GM12878 (cell line): ENCODE measurements at regions not wholly inside any gene's neighbourhood (a gene's known extent, or its start where the extent isn't known, plus 50 kb on each side); places are given as distances from the start of the nearest gene placed in this dataset.
"Not testable (repeated sequence)": the region's sequence is repeated elsewhere in the genome, so short reads cannot be mapped to it uniquely, and the experiment has no call there.

Experiments
- ATAC-seq: fragments of 200-7000 bp; cut with Tn5 transposase; 3 replicates; pipeline ENCODE4 v1.9.1; 2020; ENCODE audit warnings: mild to moderate bottlenecking, moderate library complexity
- BruUV-seq: library from RNA; stranded (reverse); fragments of 400-500 nt; replicated peaks from 2 replicates; lab custom pipeline; 2021; lab: Mats Ljungman, UMichigan
- CTCF ChIA-PET: fragments of 300-600 bp; sonication (Branson Sonifier 250); formaldehyde crosslinking; extraction: SDS; loops from one replicate; lab custom pipeline; 2021; ENCODE audit warnings: inconsistent platforms; lab: Yijun Ruan, JAX
- POLR2A ChIA-PET: fragments of 350-600 bp; formaldehyde crosslinking; extraction: SDS; loops from one replicate; lab custom pipeline; 2021; ENCODE audit warnings: inconsistent platforms; lab: Charles Lee
- RAD21 ChIA-PET: fragments of 300-600 bp; sonication (Branson Sonifier 250); formaldehyde crosslinking; loops from one replicate; lab custom pipeline; 2023; ENCODE audit warnings: antibody characterized with exemption; ENCODE audit not compliant: unreplicated experiment; lab: Charles Lee
- SMC1A ChIA-PET: fragments of 300-600 bp; sonication (Branson Sonifier 250); formaldehyde crosslinking; loops from one replicate; lab custom pipeline; 2023; ENCODE audit not compliant: unreplicated experiment, uncharacterized antibody; lab: Charles Lee
- DNase-seq: peaks from one replicate; pipeline ENCODE4 v3.0.0-alpha.2; 2011; ENCODE audit warnings: low read depth, low spot score
- FAIRE-seq: peaks from 3 replicates; lab custom pipeline; 2011; peaks lifted over from hg19 to GRCh38; lab: Jason Lieb, UNC
- H2AFZ ChIP-seq: 2 replicates; pipeline ENCODE4 v1.6.0; 2011; ENCODE audit warnings: low read depth, low read length, control low read depth; ENCODE audit not compliant: control insufficient read depth
- H3K27ac ChIP-seq: 2 replicates; pipeline ENCODE4 v1.5.1; 2011; ENCODE audit warnings: control low read depth; ENCODE audit not compliant: control insufficient read depth, insufficient read depth
- H3K27me3 ChIP-seq, 2 experiments: replicated peaks in 1 of 2; 2 replicates each; pipeline versions ENCODE4 v1.6.0 to v1.6.1; 2011; ENCODE audit warnings: low read length in 1 of 2; ENCODE audit not compliant: control insufficient read depth in 2 of 2, insufficient read depth in 2 of 2
- H3K36me3 ChIP-seq, 2 experiments: 2 replicates each; pipeline ENCODE4 v1.5.1; 2011; ENCODE audit warnings: low read length in 1 of 2; ENCODE audit not compliant: control insufficient read depth in 2 of 2, insufficient read depth in 2 of 2
- H3K4me1 ChIP-seq: 2 replicates; pipeline ENCODE4 v1.6.1; 2011; ENCODE audit warnings: mild to moderate bottlenecking, low read length, moderate library complexity, mixed read lengths; ENCODE audit not compliant: control insufficient read depth, insufficient read depth
- H3K4me2 ChIP-seq: 2 replicates; pipeline ENCODE4 v1.6.0; 2011; ENCODE audit warnings: control low read depth; ENCODE audit not compliant: control insufficient read depth, insufficient read depth
- H3K4me3 ChIP-seq: fragments of 200-600 bp; sonication (generic); 2 replicates; pipeline ENCODE4 v1.5.1; 2016
- H3K79me2 ChIP-seq: 2 replicates; pipeline ENCODE4 v1.6.0; 2011; ENCODE audit warnings: low read length; ENCODE audit not compliant: control insufficient read depth, insufficient read depth
- H3K9ac ChIP-seq: 2 replicates; pipeline ENCODE4 v1.8.0; 2011; ENCODE audit warnings: low read length, control low read depth, mixed read lengths; ENCODE audit not compliant: control insufficient read depth, insufficient read depth
- H3K9me3 ChIP-seq: replicated peaks from 3 replicates; pipeline ENCODE4 v1.5.1; 2011; ENCODE audit warnings: mild to moderate bottlenecking, low read length; ENCODE audit not compliant: control insufficient read depth, insufficient read depth
- H4K20me1 ChIP-seq: 2 replicates; pipeline ENCODE4 v1.6.0; 2011; ENCODE audit not compliant: control insufficient read depth, insufficient read depth
- DPF2 ChIP-seq: fragments of 450-650 bp; IDR thresholded peaks from 2 replicates; pipeline ENCODE4 v1.6.1; 2017; ENCODE audit warnings: mild to moderate bottlenecking
- KAT2A ChIP-seq: conservative IDR thresholded peaks from 2 replicates; pipeline ENCODE4 v1.6.1; 2011; ENCODE audit warnings: low read depth, low read length; ENCODE audit not compliant: control insufficient read depth
- NBN ChIP-seq: fragments of 450-650 bp; IDR thresholded peaks from 2 replicates; pipeline ENCODE4 v1.6.1; 2016
- NFXL1 ChIP-seq: fragments of 450-650 bp; IDR thresholded peaks from 2 replicates; pipeline ENCODE4 v1.6.1; 2017; ENCODE audit warnings: antibody characterized with exemption, mild to moderate bottlenecking, borderline replicate concordance
- PML ChIP-seq: IDR thresholded peaks from 2 replicates; pipeline ENCODE4 v1.6.1; 2012; ENCODE audit warnings: low read length, inconsistent platforms
- STAT1 ChIP-seq: fragments of 450-650 bp; conservative IDR thresholded peaks from 2 replicates; pipeline ENCODE4 v1.6.1; 2014; ENCODE audit warnings: antibody characterized with exemption, mild to moderate bottlenecking
- SUPT20H ChIP-seq: IDR thresholded peaks from 2 replicates; pipeline ENCODE4 v1.6.1; 2011; ENCODE audit warnings: low read depth, mild to moderate bottlenecking, low read length, moderate library complexity, borderline replicate concordance; ENCODE audit not compliant: control insufficient read depth
- TCF3 ChIP-seq: IDR thresholded peaks from 2 replicates; pipeline ENCODE4 v1.6.1; 2012; ENCODE audit warnings: low read depth, mild to moderate bottlenecking, low read length, borderline replicate concordance; ENCODE audit not compliant: insufficient read depth
- WGBS: methylation state at CpG from one replicate; pipeline ENCODE4 v1.1.6; 2016; ENCODE audit warnings: low lambda C conversion rate; ENCODE audit not compliant: insufficient replicate concordance, insufficient coverage; ENCODE audit errors: missing lambda C conversion rate; 5-methylcytosine and 5-hydroxymethylcytosine counted together
- in situ Hi-C: fragments of 300-500 bp; cut with MboI; formaldehyde crosslinking; loops from 9 replicates; pipeline ENCODE4 v1.14.3; 2018; ENCODE audit warnings: mixed read lengths
- intact Hi-C: fragments of 100-400 bp; cut with micrococcal nuclease; formaldehyde crosslinking; loops from one replicate; pipeline ENCODE4 v1.14.2; 2022; ENCODE audit not compliant: unreplicated experiment
- TF ChIP-seq, protein P1 (sequence below): fragments of 450-650 bp; IDR thresholded peaks from 2 replicates; pipeline ENCODE4 v1.6.1; 2017; ENCODE audit warnings: mild to moderate bottlenecking, low read depth, inconsistent platforms; ENCODE audit not compliant: poor library complexity, severe bottlenecking
- TF ChIP-seq, protein P2 (sequence below): IDR thresholded peaks from 2 replicates; pipeline ENCODE4 v1.6.1; 2011; ENCODE audit warnings: borderline replicate concordance, low read depth, mild to moderate bottlenecking, moderate library complexity, low read length; ENCODE audit not compliant: insufficient read depth, poor library complexity, severe bottlenecking

DNA sequence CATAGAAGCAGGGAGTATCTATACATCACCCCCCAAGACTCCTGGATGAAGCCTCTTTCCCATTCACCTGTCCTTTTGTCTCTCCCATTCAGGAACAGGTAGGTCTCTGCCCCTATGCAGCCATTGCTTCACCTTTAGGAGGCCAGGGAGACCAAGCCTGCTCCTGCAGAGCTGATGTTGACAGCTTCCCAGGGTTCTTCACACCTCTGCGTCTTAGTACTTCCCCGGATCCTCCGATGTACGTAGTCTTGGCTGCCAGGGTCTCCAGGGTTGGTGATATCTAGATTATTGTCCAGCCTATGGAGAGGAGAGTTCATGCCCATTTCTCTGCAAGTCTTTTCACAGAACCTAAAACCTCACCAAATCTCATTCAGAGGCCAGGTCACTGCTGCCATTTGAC lies 365.7 kb upstream of the KLF6 start:
- Histone ChIP-seq H3K27ac (no peak overlapping the region), H3K4me2 (no peak overlapping the region), H3K79me2 (no peaks in the 10 kb centered on the region), H3K9me3 (no peaks in the 10 kb centered on the region; the same call in 2 of the 3 replicates), H3K9ac (no peak overlapping the region)
- FAIRE-seq, result no peak
- no peak for DNase-seq
- 88% methylated on average over 4 of the region's 4 CpGs for WGBS
- CTCF ChIA-PET, result no interaction called here
- TF ChIP-seq STAT1 (no peak), PML (no peak), DPF2 (no peak), NBN (no peak), KAT2A (no peak), TCF3 (no peak), NFXL1 (no peak), SUPT20H (no peak)
- TF ChIP-seq, protein P1, sequence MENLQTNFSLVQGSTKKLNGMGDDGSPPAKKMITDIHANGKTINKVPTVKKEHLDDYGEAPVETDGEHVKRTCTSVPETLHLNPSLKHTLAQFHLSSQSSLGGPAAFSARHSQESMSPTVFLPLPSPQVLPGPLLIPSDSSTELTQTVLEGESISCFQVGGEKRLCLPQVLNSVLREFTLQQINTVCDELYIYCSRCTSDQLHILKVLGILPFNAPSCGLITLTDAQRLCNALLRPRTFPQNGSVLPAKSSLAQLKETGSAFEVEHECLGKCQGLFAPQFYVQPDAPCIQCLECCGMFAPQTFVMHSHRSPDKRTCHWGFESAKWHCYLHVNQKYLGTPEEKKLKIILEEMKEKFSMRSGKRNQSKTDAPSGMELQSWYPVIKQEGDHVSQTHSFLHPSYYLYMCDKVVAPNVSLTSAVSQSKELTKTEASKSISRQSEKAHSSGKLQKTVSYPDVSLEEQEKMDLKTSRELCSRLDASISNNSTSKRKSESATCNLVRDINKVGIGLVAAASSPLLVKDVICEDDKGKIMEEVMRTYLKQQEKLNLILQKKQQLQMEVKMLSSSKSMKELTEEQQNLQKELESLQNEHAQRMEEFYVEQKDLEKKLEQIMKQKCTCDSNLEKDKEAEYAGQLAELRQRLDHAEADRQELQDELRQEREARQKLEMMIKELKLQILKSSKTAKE, result no peak
- TF ChIP-seq, protein P2, sequence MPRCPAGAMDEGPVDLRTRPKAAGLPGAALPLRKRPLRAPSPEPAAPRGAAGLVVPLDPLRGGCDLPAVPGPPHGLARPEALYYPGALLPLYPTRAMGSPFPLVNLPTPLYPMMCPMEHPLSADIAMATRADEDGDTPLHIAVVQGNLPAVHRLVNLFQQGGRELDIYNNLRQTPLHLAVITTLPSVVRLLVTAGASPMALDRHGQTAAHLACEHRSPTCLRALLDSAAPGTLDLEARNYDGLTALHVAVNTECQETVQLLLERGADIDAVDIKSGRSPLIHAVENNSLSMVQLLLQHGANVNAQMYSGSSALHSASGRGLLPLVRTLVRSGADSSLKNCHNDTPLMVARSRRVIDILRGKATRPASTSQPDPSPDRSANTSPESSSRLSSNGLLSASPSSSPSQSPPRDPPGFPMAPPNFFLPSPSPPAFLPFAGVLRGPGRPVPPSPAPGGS, result no peak
- TF ChIP-seq, all 136 proteins: peak for 0
- ChIA-PET RAD21 (no interaction called here), POLR2A (no interaction called here), SMC1A (no interaction called here)
- BruUV-seq, result no TSS peak
- H2AFZ ChIP-seq, result no peak overlapping the region
- no peaks in the 10 kb centered on the region for H3K36me3 ChIP-seq
- in situ Hi-C loops, result no loop called here
- no peak for ATAC-seq
- no peaks in the 10 kb centered on the region for H4K20me1 ChIP-seq
- no peak overlapping the region for H3K4me3 ChIP-seq
- no peaks in the 10 kb centered on the region; a peak in 1 of 4 replicates for H3K27me3 ChIP-seq
- intact Hi-C loops, result no loop called here
- no peaks in the 10 kb centered on the region for H3K4me1 ChIP-seq

DNA sequence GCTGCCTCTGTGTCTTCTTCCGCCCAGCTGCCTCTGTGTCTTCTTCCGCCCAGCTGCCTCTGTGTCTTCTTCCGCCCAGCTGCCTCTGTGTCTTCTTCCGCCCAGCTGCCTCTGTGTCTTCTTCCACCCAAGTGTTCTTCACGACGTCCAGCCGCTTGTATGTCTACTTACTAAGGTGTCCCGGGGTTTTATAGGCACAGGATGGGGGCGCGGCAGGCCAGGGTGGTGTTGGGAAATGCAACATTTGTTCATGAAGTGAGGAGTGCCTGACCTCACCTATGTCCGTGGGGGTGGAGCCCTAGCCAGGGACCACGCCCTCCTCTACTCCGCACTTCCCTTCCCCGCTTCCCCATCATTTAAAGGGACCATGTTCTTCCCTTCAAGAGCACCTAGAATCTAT lies 364.5 kb upstream of the KLF6 start:
- WGBS, result 70% methylated on average over 14 of the region's 14 CpGs
- ATAC-seq, H3K9ac ChIP-seq, H3K9me3 ChIP-seq, H3K36me3 ChIP-seq, H3K79me2 ChIP-seq, in situ Hi-C loops, intact Hi-C loops, H3K4me3 ChIP-seq, H3K27ac ChIP-seq, H4K20me1 ChIP-seq, POLR2A ChIA-PET, H3K4me2 ChIP-seq, RAD21 ChIA-PET, DNase-seq, BruUV-seq, FAIRE-seq, H3K27me3 ChIP-seq, H2AFZ ChIP-seq, H3K4me1 ChIP-seq: not testable (repeated sequence)
- CTCF ChIA-PET, result interaction anchor here (1.7 kb wide), 1 partner anchor 11 kb away, joined by 3 read pairs; no protein-coding TSS in a partner anchor
- SMC1A ChIA-PET, result interaction anchor here (0.6 kb wide), 1 partner anchor 11 kb away, joined by 4 read pairs; no protein-coding TSS in a partner anchor
